SK-N-SH (cell line): ENCODE measurements at regions not wholly inside any gene's neighbourhood (a gene's known extent, or its start where the extent isn't known, plus 50 kb on each side); places are given as distances from the start of the nearest gene placed in this dataset.

ENCODE experiments used
- CTCF ChIA-PET: fragments of 300-600, 350-600 bp; formaldehyde crosslinking; extraction: SDS; loops from one replicate; lab custom pipeline; 2021; lab: Yijun Ruan, JAX
- POLR2A ChIA-PET: fragments of 350-600 bp; sonication (Branson Sonifier 250); formaldehyde crosslinking; extraction: SDS; loops from one replicate; lab custom pipeline; 2020; ENCODE audit warnings: antibody characterized with exemption, inconsistent platforms; lab: Yijun Ruan, JAX
- DNase-seq: peaks from one replicate; pipeline ENCODE4 v3.0.0; 2012
- H2AFZ ChIP-seq: fragments of 200-600 bp; sonication (generic); 2 replicates; pipeline ENCODE4 v1.8.1; 2016; ENCODE audit warnings: antibody characterized with exemption, mild to moderate bottlenecking, low read depth
- H3F3A ChIP-seq: fragments of 200-600 bp; sonication (generic); replicated peaks from 2 replicates; pipeline ENCODE3; 2016; ENCODE audit warnings: antibody characterized with exemption, mild to moderate bottlenecking; ENCODE audit not compliant: insufficient read depth
- H3K27ac ChIP-seq, 2 experiments: fragments of 200-500 bp in 1 of 2; fragments of 200-600 bp in 1 of 2; sonication (Bioruptor generic) in 1 of 2; sonication (generic), shearing (Covaris generic) in 1 of 2; 2 replicates each; pipeline versions ENCODE4 v1.5.1 to v1.6.1; 2014 to 2016; ENCODE audit warnings: low read depth in 2 of 2, inconsistent platforms in 1 of 2, low read length in 1 of 2, mild to moderate bottlenecking in 1 of 2, mixed read lengths in 1 of 2
- H3K27me3 ChIP-seq: fragments of 200-600 bp; sonication (generic), shearing (Covaris generic); 2 replicates; pipeline ENCODE4 v1.6.1; 2016; ENCODE audit warnings: mixed run types; ENCODE audit not compliant: insufficient read depth
- H3K36me3 ChIP-seq, 2 experiments: fragments of 200-500 bp in 1 of 2; fragments of 200-600 bp in 1 of 2; sonication (Bioruptor generic) in 1 of 2; sonication (generic) in 1 of 2; replicated peaks in 1 of 2; 2 replicates each; pipeline versions ENCODE3 to v1.5.1; 2014 to 2016; ENCODE audit warnings: low read length in 1 of 2, mild to moderate bottlenecking in 1 of 2; ENCODE audit not compliant: insufficient read depth in 2 of 2, control insufficient read depth in 1 of 2
- H3K4me1 ChIP-seq, 2 experiments: fragments of 200-500 bp in 1 of 2; fragments of 200-600 bp in 1 of 2; sonication (Bioruptor generic) in 1 of 2; sonication (generic), shearing (Covaris generic) in 1 of 2; 2 replicates each; pipeline versions ENCODE4 v1.5.1 to v1.6.1; 2014 to 2016; ENCODE audit warnings: low read depth in 1 of 2, low read length in 1 of 2, mixed run types in 1 of 2; ENCODE audit not compliant: insufficient read depth in 2 of 2, control insufficient read depth in 1 of 2
- H3K4me2 ChIP-seq: fragments of 200-600 bp; sonication (generic), shearing (Covaris generic); 2 replicates; pipeline ENCODE4 v1.6.1; 2017; ENCODE audit warnings: mixed run types
- H3K4me3 ChIP-seq, 2 experiments: fragments of 200-500 bp in 1 of 2; fragments of 200-600 bp in 1 of 2; sonication (Bioruptor generic) in 1 of 2; sonication (generic), shearing (Covaris generic) in 1 of 2; 2 replicates each; pipeline versions ENCODE4 v1.5.1 to v1.8.1; 2014 to 2016; ENCODE audit warnings: low read depth in 2 of 2, inconsistent platforms in 1 of 2, low read length in 1 of 2, mild to moderate bottlenecking in 1 of 2, mixed read lengths in 1 of 2, moderate library complexity in 1 of 2
- H3K79me2 ChIP-seq: fragments of 200-600 bp; sonication (generic); 2 replicates; pipeline ENCODE4 v1.8.1; 2017; ENCODE audit warnings: mild to moderate bottlenecking; ENCODE audit not compliant: insufficient read depth
- H3K9ac ChIP-seq: fragments of 200-600 bp; sonication (generic); 2 replicates; pipeline ENCODE4 v1.6.1; 2017; ENCODE audit warnings: mixed run types
- H3K9me2 ChIP-seq: fragments of 200-600 bp; sonication (generic); 2 replicates; pipeline ENCODE4 v1.6.1; 2017; ENCODE audit warnings: mixed run types
- H3K9me3 ChIP-seq: fragments of 200-600 bp; sonication (generic); 2 replicates; pipeline ENCODE4 v1.6.1; 2017; ENCODE audit warnings: mixed run types, mild to moderate bottlenecking, moderate library complexity
- H4K20me1 ChIP-seq: fragments of 200-600 bp; sonication (generic); 2 replicates; pipeline ENCODE4 v1.6.1; 2017; ENCODE audit warnings: mild to moderate bottlenecking, mixed run types; ENCODE audit not compliant: insufficient read depth
- CHD2 ChIP-seq: fragments of 150-350 bp; IDR thresholded peaks from 2 replicates; pipeline ENCODE4 v1.6.1; 2018; ENCODE audit warnings: low read length; ENCODE audit not compliant: partially characterized antibody
- FOSL2 ChIP-seq: IDR thresholded peaks from 2 replicates; pipeline ENCODE4 v1.4.0; 2012; ENCODE audit warnings: low read depth, mild to moderate bottlenecking, moderate library complexity, borderline replicate concordance
- GABPA ChIP-seq: IDR thresholded peaks from 2 replicates; pipeline ENCODE4 v1.4.0; 2012; ENCODE audit warnings: low read depth, mild to moderate bottlenecking
- MXI1 ChIP-seq: IDR thresholded peaks from 2 replicates; pipeline ENCODE4 v1.6.1; 2012; ENCODE audit warnings: mild to moderate bottlenecking, low read depth, low read length, improper control_type of control experiment
- NRF1 ChIP-seq: IDR thresholded peaks from 2 replicates; pipeline ENCODE4 v1.6.1; 2012; ENCODE audit warnings: low read depth, mild to moderate bottlenecking, low read length
- POLR2AphosphoS5 ChIP-seq: IDR thresholded peaks from 2 replicates; pipeline ENCODE4 v1.6.1; 2012; ENCODE audit warnings: low read depth, low read length
- RAD21 ChIP-seq: IDR thresholded peaks from 2 replicates; pipeline ENCODE4 v1.6.1; 2012; ENCODE audit warnings: mild to moderate bottlenecking, low read length
- RCOR1 ChIP-seq: fragments of 150-350 bp; IDR thresholded peaks from 2 replicates; pipeline ENCODE4 v1.6.1; 2017; ENCODE audit warnings: antibody characterized with exemption, low read length
- REST ChIP-seq: IDR thresholded peaks from 2 replicates; pipeline ENCODE4 v1.6.1; 2012; ENCODE audit warnings: mild to moderate bottlenecking, low read depth, low read length, moderate library complexity
- SIN3A ChIP-seq: IDR thresholded peaks from 2 replicates; pipeline ENCODE4 v1.6.1; 2012; ENCODE audit warnings: low read depth, mild to moderate bottlenecking, low read length, moderate library complexity, borderline replicate concordance
- TEAD4 ChIP-seq: IDR thresholded peaks from 2 replicates; pipeline ENCODE4 v1.4.0; 2012; ENCODE audit warnings: mild to moderate bottlenecking, borderline replicate concordance; ENCODE audit not compliant: insufficient read depth
- WGBS: methylation state at CpG from one replicate; pipeline ENCODE4 v1.1.6; 2017; ENCODE audit warnings: low lambda C conversion rate; 5-methylcytosine and 5-hydroxymethylcytosine counted together
- TF ChIP-seq, protein P1 (sequence below): fragments of 200-600 bp; sonication (generic); IDR thresholded peaks from 2 replicates; pipeline ENCODE4 v1.6.1; 2017; ENCODE audit warnings: antibody characterized with exemption, mild to moderate bottlenecking, moderate library complexity

DNA sequence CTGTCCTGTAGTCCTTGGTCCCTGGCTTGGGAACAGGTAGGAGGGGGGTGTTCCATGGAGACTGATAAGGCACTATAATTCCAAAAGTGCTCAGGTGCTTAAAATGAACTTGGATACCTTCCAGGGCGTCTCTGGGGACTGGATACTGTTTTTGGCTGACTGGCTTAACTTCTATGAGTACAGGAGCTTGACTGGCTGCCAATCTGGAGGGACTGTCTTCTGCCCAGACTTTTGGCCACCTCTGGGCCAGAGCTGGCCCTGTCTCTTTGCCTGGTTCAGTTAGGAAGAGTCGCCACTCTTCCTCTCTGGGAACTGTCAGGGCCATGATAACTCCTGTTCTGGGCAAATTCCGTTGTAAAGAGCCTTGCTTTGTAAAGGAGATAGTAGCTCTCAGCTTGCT, 407.0 kb downstream of the TGFB2 start:
- H3K4me3 ChIP-seq = no peak overlapping the region
- no peak overlapping the region for H3K27ac ChIP-seq
- CTCF ChIA-PET = interaction anchor here (0.8 to 1.3 kb wide), 2 partner anchors 24 to 816 kb away, joined by 3 read pairs; no protein-coding TSS in a partner anchor
- DNase-seq = no peak
- H3K79me2 ChIP-seq = no peaks in the 10 kb centered on the region
- no peaks in the 10 kb centered on the region for H3K36me3 ChIP-seq
- H4K20me1 ChIP-seq = no peaks in the 10 kb centered on the region
- H3K9ac ChIP-seq = no peak overlapping the region
- 72% methylated on average over 2 of the region's 3 CpGs for WGBS
- no peaks in the 10 kb centered on the region for H3K4me1 ChIP-seq
- no peaks in the 10 kb centered on the region for H3K9me3 ChIP-seq
- H3K9me2 ChIP-seq = no peaks in the 10 kb centered on the region
- no peak overlapping the region for H3K4me2 ChIP-seq
- H2AFZ ChIP-seq = no peak overlapping the region
- peaks cover 10% of the 10 kb centered on the region for H3F3A ChIP-seq
- TF ChIP-seq NRF1 = no peak
- no peak for TF ChIP-seq MXI1
- TF ChIP-seq RCOR1 = no peak
- TF ChIP-seq CHD2 = no peak
- no peak for TF ChIP-seq REST
- TF ChIP-seq POLR2AphosphoS5 = no peak
- TF ChIP-seq FOSL2 = no peak
- POLR2A ChIA-PET = no interaction called here
- H3K27me3 ChIP-seq = no peaks in the 10 kb centered on the region

- TF ChIP-seq, protein P1, sequence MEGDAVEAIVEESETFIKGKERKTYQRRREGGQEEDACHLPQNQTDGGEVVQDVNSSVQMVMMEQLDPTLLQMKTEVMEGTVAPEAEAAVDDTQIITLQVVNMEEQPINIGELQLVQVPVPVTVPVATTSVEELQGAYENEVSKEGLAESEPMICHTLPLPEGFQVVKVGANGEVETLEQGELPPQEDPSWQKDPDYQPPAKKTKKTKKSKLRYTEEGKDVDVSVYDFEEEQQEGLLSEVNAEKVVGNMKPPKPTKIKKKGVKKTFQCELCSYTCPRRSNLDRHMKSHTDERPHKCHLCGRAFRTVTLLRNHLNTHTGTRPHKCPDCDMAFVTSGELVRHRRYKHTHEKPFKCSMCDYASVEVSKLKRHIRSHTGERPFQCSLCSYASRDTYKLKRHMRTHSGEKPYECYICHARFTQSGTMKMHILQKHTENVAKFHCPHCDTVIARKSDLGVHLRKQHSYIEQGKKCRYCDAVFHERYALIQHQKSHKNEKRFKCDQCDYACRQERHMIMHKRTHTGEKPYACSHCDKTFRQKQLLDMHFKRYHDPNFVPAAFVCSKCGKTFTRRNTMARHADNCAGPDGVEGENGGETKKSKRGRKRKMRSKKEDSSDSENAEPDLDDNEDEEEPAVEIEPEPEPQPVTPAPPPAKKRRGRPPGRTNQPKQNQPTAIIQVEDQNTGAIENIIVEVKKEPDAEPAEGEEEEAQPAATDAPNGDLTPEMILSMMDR = no peak
- TF ChIP-seq NRF1 (no peak), TEAD4 (no peak), GABPA (no peak), SIN3A (no peak), RAD21 (no peak), REST (no peak)
- TF ChIP-seq, all 33 proteins: peak for 0
- H3K36me3 ChIP-seq = no peaks in the 10 kb centered on the region
- H3K4me2 ChIP-seq = no peak overlapping the region
- H3F3A ChIP-seq = no peaks in the 10 kb centered on the region
- H3K9me2 ChIP-seq = no peaks in the 10 kb centered on the region
- no peaks in the 10 kb centered on the region for H3K27me3 ChIP-seq
- no peak overlapping the region for H3K4me3 ChIP-seq
- WGBS = 74% methylated on average over 5 of the region's 9 CpGs
- H3K27ac ChIP-seq = no peak overlapping the region
- H4K20me1 ChIP-seq = no peaks in the 10 kb centered on the region
- no peaks in the 10 kb centered on the region for H3K79me2 ChIP-seq
- no peak for DNase-seq
- no peaks in the 10 kb centered on the region for H3K4me1 ChIP-seq
- POLR2A ChIA-PET = no interaction called here
- H3K9me3 ChIP-seq = no peaks in the 10 kb centered on the region
- CTCF ChIA-PET = no interaction called here
- no peak overlapping the region for H2AFZ ChIP-seq
- no peak overlapping the region for H3K9ac ChIP-seq
Observed at GRCh38 chr1:218754477-218754876, 409.3 kb downstream of the TGFB2 start.
